Bronchial epithelial cell (primary cell): ENCODE measurements at regions not wholly inside any gene's neighbourhood (a gene's known extent, or its start where the extent isn't known, plus 50 kb on each side); places are given as distances from the start of the nearest gene placed in this dataset.
A peak's percentile ranks its signal among the peaks of the same experiment; 100 is the strongest.

Experiments used
- DNase-seq: peaks from one replicate; pipeline ENCODE4 v3.0.0-alpha.2; 2010; ENCODE audit warnings: low read depth
- FAIRE-seq: peaks from 2 replicates; lab custom pipeline; 2011; peaks lifted over from hg19 to GRCh38; lab: Jason Lieb, UNC
- H3K27me3 ChIP-seq: 2 replicates; pipeline ENCODE4 v1.5.1; 2011; ENCODE audit warnings: low read length; ENCODE audit not compliant: control insufficient read depth, insufficient read depth
- H3K36me3 ChIP-seq: 2 replicates; pipeline ENCODE4 v1.5.1; 2011; ENCODE audit warnings: low read length; ENCODE audit not compliant: control insufficient read depth, insufficient read depth
- H3K4me3 ChIP-seq: 2 replicates; pipeline ENCODE4 v1.5.1; 2011; ENCODE audit warnings: mild to moderate bottlenecking, low read depth, low read length, control low read depth
- TF ChIP-seq, protein P1 (sequence below): IDR thresholded peaks from 2 replicates; pipeline ENCODE4 v1.5.1; 2011; ENCODE audit warnings: mild to moderate bottlenecking, moderate library complexity, low read length, control low read depth, inconsistent platforms; ENCODE audit not compliant: insufficient read depth, severe bottlenecking

DNA sequence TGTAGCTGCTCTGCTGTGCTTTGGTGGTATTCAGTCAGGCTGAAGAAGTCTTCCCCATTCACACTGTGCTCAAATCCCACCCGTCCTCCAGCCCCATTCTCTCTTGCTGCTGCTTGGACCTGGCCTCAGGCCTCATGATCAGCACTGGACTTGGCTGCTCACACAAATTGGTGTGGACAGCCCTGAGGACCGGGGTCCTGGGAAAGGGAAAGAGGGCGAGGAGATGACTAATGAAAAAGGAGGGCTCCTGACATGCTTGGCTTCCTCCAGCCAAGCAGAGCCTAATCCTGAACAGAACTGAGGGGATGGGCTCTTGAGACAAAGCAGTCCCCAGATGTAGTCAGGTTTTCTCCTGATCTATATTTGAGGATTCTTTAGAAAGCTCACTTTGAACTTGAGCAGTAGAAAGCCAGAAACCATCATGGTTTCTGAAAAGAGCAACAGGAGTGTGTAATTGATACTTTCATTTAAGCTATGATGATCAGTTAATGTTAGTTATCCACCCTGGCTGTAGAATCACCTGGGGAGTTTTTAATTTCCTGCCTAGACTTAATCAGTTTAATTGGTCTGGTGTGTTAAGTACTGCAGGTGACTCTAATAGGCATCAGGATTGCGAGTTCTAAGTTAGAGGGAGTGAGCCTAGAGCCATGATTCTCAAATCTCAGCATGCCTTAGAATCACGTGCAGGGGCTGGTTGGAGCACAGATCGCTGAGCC is 79.4 kb upstream of the THBS1 start:
- FAIRE-seq (no peak), DNase-seq (no peak)
- H3K36me3 ChIP-seq = no peaks in the 10 kb centered on the region
- no peak overlapping the region for H3K4me3 ChIP-seq
- TF ChIP-seq, protein P1, sequence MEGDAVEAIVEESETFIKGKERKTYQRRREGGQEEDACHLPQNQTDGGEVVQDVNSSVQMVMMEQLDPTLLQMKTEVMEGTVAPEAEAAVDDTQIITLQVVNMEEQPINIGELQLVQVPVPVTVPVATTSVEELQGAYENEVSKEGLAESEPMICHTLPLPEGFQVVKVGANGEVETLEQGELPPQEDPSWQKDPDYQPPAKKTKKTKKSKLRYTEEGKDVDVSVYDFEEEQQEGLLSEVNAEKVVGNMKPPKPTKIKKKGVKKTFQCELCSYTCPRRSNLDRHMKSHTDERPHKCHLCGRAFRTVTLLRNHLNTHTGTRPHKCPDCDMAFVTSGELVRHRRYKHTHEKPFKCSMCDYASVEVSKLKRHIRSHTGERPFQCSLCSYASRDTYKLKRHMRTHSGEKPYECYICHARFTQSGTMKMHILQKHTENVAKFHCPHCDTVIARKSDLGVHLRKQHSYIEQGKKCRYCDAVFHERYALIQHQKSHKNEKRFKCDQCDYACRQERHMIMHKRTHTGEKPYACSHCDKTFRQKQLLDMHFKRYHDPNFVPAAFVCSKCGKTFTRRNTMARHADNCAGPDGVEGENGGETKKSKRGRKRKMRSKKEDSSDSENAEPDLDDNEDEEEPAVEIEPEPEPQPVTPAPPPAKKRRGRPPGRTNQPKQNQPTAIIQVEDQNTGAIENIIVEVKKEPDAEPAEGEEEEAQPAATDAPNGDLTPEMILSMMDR = no peak
- H3K27me3 ChIP-seq = no peaks in the 10 kb centered on the region

DNA sequence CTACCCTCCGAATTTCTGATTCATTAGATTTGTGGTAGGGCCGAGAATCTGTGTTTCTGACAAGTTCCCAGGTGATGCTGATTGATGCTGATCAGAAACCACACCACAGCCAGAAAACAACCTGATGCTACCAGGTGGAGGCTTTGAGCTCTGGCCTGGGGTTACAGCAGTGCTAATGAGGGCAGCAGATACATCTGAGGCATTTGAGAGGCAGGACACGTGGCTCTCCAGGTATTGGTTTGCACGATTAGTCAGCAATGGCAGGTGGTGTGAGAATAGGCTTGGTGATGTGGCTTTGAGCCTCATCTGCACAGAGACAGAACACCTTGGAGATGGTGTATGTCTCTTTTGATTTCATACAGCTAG is 78.8 kb upstream of the THBS1 start:
- peak; percentile 84 for FAIRE-seq

DNA sequence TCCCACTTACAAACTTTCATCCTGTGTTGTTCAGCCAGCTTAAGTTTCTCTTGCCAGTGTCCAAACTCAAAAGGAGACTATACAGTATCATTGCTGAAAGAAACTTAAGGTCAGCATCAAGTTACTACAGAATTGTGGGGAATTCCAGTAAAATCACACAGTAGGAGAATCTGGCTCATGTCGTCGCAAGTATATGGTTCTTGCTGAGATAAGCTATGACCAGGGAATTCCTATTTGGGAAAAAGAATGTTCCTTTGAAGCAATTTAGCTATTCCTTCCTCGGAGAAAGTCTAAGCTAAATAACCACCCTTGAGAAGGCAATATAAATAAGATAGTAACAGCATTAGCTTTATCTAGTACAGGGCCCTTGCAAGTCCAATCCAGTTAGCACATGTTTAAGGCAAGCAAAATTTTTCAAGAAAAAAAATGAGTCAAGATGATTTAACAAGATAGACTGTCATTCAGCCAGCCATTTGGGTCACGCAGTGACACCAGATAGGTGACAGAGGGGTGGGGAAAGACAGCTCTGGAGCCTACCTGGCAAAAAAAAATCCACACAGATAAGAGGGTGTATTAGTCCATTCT is 78.2 kb upstream of the THBS1 start:
- TF ChIP-seq, protein P1 = no peak
- DNase-seq (peak; percentile 84), FAIRE-seq (no peak)
- no peak overlapping the region for H3K4me3 ChIP-seq
- H3K27me3 ChIP-seq = no peaks in the 10 kb centered on the region
- H3K36me3 ChIP-seq = no peaks in the 10 kb centered on the region

More for the DNA sequence above, 78.8 kb upstream of the THBS1 start:
- TF ChIP-seq, protein P1 = no peak
- H3K36me3 ChIP-seq = no peaks in the 10 kb centered on the region
- no peaks in the 10 kb centered on the region for H3K27me3 ChIP-seq
- DNase-seq = peak; percentile 78
- no peak overlapping the region for H3K4me3 ChIP-seq

DNA sequence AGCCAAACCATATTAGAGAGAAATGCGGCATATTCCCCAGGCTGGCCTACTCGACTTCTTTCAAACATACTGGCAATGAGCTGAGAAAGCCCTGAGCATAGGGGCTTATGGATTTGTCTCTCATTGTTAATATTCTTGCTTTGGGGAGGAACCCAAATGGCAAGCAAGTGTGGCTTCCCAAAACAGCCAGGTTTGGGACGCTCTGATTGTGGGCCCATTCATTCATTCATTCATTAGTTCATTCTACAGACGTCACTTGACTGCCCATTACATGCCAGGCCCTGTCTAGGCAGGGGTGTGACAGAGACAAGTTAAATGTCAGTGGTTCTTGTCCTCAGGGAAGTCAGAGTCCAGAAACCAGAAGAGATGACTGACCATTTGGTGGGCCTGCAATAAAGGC is 77.4 kb upstream of the THBS1 start:
- no peaks in the 10 kb centered on the region for H3K36me3 ChIP-seq
- DNase-seq = no peak
- H3K4me3 ChIP-seq = no peak overlapping the region
- TF ChIP-seq, protein P1 = no peak
- no peak for FAIRE-seq
- no peaks in the 10 kb centered on the region for H3K27me3 ChIP-seq

DNA sequence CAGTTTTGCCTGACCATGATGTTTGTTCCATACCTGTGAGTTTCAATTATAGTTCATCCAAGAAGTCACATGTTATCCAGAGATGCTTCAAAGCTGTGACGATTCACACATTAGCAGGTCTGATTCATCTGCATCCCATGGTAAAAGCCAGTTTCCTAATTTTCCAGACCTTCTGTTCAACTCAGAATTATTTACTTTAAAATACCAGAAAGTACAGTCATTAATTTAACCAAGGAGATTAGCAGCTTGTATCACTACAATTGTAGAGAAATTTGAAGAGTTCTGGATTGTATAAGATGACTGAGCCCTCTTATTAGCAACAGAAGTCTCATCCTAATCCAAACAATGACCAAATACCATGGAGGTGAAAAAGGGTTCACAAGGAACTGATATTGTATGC is 76.1 kb upstream of the THBS1 start:
- DNase-seq = peak; percentile 96

More for the DNA sequence above, 76.1 kb upstream of the THBS1 start:
- no peaks in the 10 kb centered on the region for H3K27me3 ChIP-seq
- no peak overlapping the region for H3K4me3 ChIP-seq
- FAIRE-seq = no peak
- H3K36me3 ChIP-seq = no peaks in the 10 kb centered on the region
- TF ChIP-seq, protein P1 = no peak
